NCI-H1092 (cell line): ENCODE measurements at regions not wholly inside any gene's neighbourhood (a gene's known extent, or its start where the extent isn't known, plus 50 kb on each side); places are given as distances from the start of the nearest gene placed in this dataset.

ENCODE experiments used
- DNase-seq: peaks from one replicate; lab custom pipeline; 2025; lab: John Stamatoyannopoulos, UW

GRCh38 chr5:154107010-154107409, 68.2 kb downstream of the MFAP3 start:
- no peak for DNase-seq

GRCh38 chr5:154107756-154108155, 69.0 kb downstream of the MFAP3 start:
- DNase-seq = no peak

- DNase-seq = no peak
These were observed 70.8 kb downstream of the MFAP3 start for GRCh38 chr5:154109416-154110106.

GRCh38 chr5:154110107-154110453, 71.3 kb downstream of the MFAP3 start:
- DNase-seq = no peak

- DNase-seq = no peak
These were observed 71.9 kb downstream of the MFAP3 start for GRCh38 chr5:154110716-154111115.

GRCh38 chr5:154111214-154111613, 72.4 kb downstream of the MFAP3 start:
- no peak for DNase-seq

- DNase-seq = no peak
These were observed 73.5 kb downstream of the MFAP3 start for GRCh38 chr5:154112255-154112654.

GRCh38 chr5:154115291-154115690, 75.2 kb upstream of the GALNT10 start:
- DNase-seq = no peak

GRCh38 chr5:154117050-154117449, 73.5 kb upstream of the GALNT10 start:
- peak; percentile 41 for DNase-seq

GRCh38 chr5:154117930-154118329, 72.6 kb upstream of the GALNT10 start:
- DNase-seq = no peak

- no peak for DNase-seq
These were observed 72.1 kb upstream of the GALNT10 start for GRCh38 chr5:154118385-154118784.

- no peak for DNase-seq
These were observed 71.6 kb upstream of the GALNT10 start for GRCh38 chr5:154118893-154119336.

- no peak for DNase-seq
These were observed 61.5 kb upstream of the GALNT10 start for GRCh38 chr5:154129013-154129412.

GRCh38 chr5:154129921-154130320, 60.6 kb upstream of the GALNT10 start:
- no peak for DNase-seq

- DNase-seq = no peak
These were observed 58.7 kb upstream of the GALNT10 start for GRCh38 chr5:154131817-154132216.

GRCh38 chr5:154132718-154133307, 57.7 kb upstream of the GALNT10 start:
- DNase-seq = no peak

- DNase-seq = no peak
These were observed 56.9 kb upstream of the GALNT10 start for GRCh38 chr5:154133591-154133990.

- no peak for DNase-seq
These were observed 56.0 kb upstream of the GALNT10 start for GRCh38 chr5:154134499-154134898.

- no peak for DNase-seq
These were observed 55.3 kb upstream of the GALNT10 start for GRCh38 chr5:154135125-154135817.

- DNase-seq = no peak
These were observed 54.4 kb upstream of the GALNT10 start for GRCh38 chr5:154136141-154136540.

GRCh38 chr5:154138701-154139100, 51.8 kb upstream of the GALNT10 start:
- no peak for DNase-seq

GRCh38 chr5:154140381-154140780, 50.2 kb upstream of the GALNT10 start:
- DNase-seq = no peak
